H9 (cell line): ENCODE measurements at regions not wholly inside any gene's neighbourhood (a gene's known extent, or its start where the extent isn't known, plus 50 kb on each side); places are given as distances from the start of the nearest gene placed in this dataset.

Source experiments
- DNase-seq: peaks from one replicate; pipeline ENCODE4 v3.0.0-alpha.2; 2017
- H2AFZ ChIP-seq: one replicate; pipeline ENCODE4 v1.6.1; 2013; ENCODE audit warnings: mild to moderate bottlenecking, low read length, control low read depth, moderate library complexity
- H2AK5ac ChIP-seq: 2 replicates; pipeline ENCODE4 v1.6.1; 2013; ENCODE audit warnings: low read length, control low read depth, mixed read lengths; ENCODE audit not compliant: insufficient read length
- H2BK120ac ChIP-seq: one replicate; pipeline ENCODE4 v1.6.1; 2013; ENCODE audit warnings: low read depth, mild to moderate bottlenecking, low read length, control low read depth, inconsistent platforms; ENCODE audit not compliant: poor library complexity, severe bottlenecking
- H2BK12ac ChIP-seq: 2 replicates; pipeline ENCODE4 v1.6.1; 2013; ENCODE audit warnings: low read length, control low read depth, mixed read lengths, low read depth; ENCODE audit not compliant: insufficient read length
- H2BK15ac ChIP-seq: 2 replicates; pipeline ENCODE4 v1.6.1; 2013; ENCODE audit warnings: low read depth, low read length, control low read depth
- H2BK20ac ChIP-seq: one replicate; pipeline ENCODE4 v1.6.1; 2013; ENCODE audit warnings: low read depth, mild to moderate bottlenecking, low read length, control low read depth, inconsistent platforms; ENCODE audit not compliant: poor library complexity, severe bottlenecking
- H2BK5ac ChIP-seq: 2 replicates; pipeline ENCODE4 v1.6.1; 2013; ENCODE audit warnings: low read length, control low read depth, mixed read lengths; ENCODE audit not compliant: insufficient read length
- H3K14ac ChIP-seq: 2 replicates; pipeline ENCODE4 v1.6.1; 2013; ENCODE audit warnings: low read length, control low read depth; ENCODE audit not compliant: insufficient read depth
- H3K18ac ChIP-seq: 2 replicates; pipeline ENCODE4 v1.6.1; 2013; ENCODE audit warnings: low read depth, mild to moderate bottlenecking, mixed read lengths, low read length, control low read depth; ENCODE audit not compliant: insufficient read length
- H3K23ac ChIP-seq: 2 replicates; pipeline ENCODE4 v1.6.1; 2013; ENCODE audit warnings: low read length, control low read depth, mixed read lengths, low read depth; ENCODE audit not compliant: insufficient read length
- H3K23me2 ChIP-seq: 2 replicates; pipeline ENCODE4 v1.6.1; 2013; ENCODE audit warnings: low read depth, mild to moderate bottlenecking, mixed read lengths, low read length, control low read depth; ENCODE audit not compliant: insufficient read length, poor library complexity, severe bottlenecking
- H3K27ac ChIP-seq: 2 replicates; pipeline ENCODE4 v1.5.1; 2013; ENCODE audit warnings: low read length, control low read depth, mixed read lengths, low read depth; ENCODE audit not compliant: insufficient read length
- H3K27me3 ChIP-seq: 2 replicates; pipeline ENCODE4 v1.6.1; 2013; ENCODE audit warnings: low read length, control low read depth, inconsistent platforms; ENCODE audit not compliant: insufficient read depth
- H3K4ac ChIP-seq: 2 replicates; pipeline ENCODE4 v1.6.1; 2013; ENCODE audit warnings: low read depth, mild to moderate bottlenecking, control low read depth, inconsistent platforms, low read length, moderate library complexity
- H3K4me1 ChIP-seq: 2 replicates; pipeline ENCODE4 v1.6.1; 2013; ENCODE audit warnings: low read length, control low read depth, inconsistent platforms; ENCODE audit not compliant: insufficient read depth
- H3K4me2 ChIP-seq: 2 replicates; pipeline ENCODE4 v1.6.1; 2013; ENCODE audit warnings: low read length, control low read depth, mixed read lengths; ENCODE audit not compliant: insufficient read length, insufficient read depth
- H3K56ac ChIP-seq: 2 replicates; pipeline ENCODE4 v1.6.1; 2013; ENCODE audit warnings: low read depth, mild to moderate bottlenecking, mixed read lengths, low read length, control low read depth; ENCODE audit not compliant: insufficient read length
- H3K79me1 ChIP-seq: 2 replicates; pipeline ENCODE4 v1.6.1; 2013; ENCODE audit warnings: low read depth, mild to moderate bottlenecking, moderate library complexity, low read length, control low read depth, inconsistent platforms; ENCODE audit not compliant: insufficient read depth, poor library complexity, severe bottlenecking
- H3K79me2 ChIP-seq: 2 replicates; pipeline ENCODE4 v1.6.1; 2013; ENCODE audit warnings: low read length, control low read depth, inconsistent platforms; ENCODE audit not compliant: insufficient read depth
- H3K9ac ChIP-seq: 2 replicates; pipeline ENCODE4 v1.6.1; 2013; ENCODE audit warnings: low read length, control low read depth, mixed read lengths; ENCODE audit not compliant: insufficient read length; ENCODE audit errors: extremely low read depth
- H3K9me3 ChIP-seq: one replicate; pipeline ENCODE4 v1.6.1; 2013; ENCODE audit warnings: low read depth, low read length, inconsistent platforms; ENCODE audit not compliant: control insufficient read depth
- H3T11ph ChIP-seq: one replicate; pipeline ENCODE4 v1.6.1; 2013; ENCODE audit warnings: mild to moderate bottlenecking, low read length, control low read depth, inconsistent platforms
- H4K20me1 ChIP-seq: one replicate; pipeline ENCODE4 v1.6.1; 2013; ENCODE audit not compliant: control insufficient read depth, insufficient read length, insufficient read depth
- H4K5ac ChIP-seq: 2 replicates; pipeline ENCODE4 v1.6.1; 2013; ENCODE audit warnings: low read depth, mild to moderate bottlenecking, mixed read lengths, low read length, control low read depth; ENCODE audit not compliant: insufficient read length
- H4K8ac ChIP-seq: replicated peaks from 2 replicates; pipeline ENCODE4 v1.6.1; 2013; ENCODE audit warnings: low read length, control low read depth, mixed read lengths, low read depth; ENCODE audit not compliant: insufficient read length
- H4K91ac ChIP-seq: 2 replicates; pipeline ENCODE4 v1.6.1; 2013; ENCODE audit warnings: low read depth, mild to moderate bottlenecking, moderate library complexity, mixed read lengths, low read length, control low read depth; ENCODE audit not compliant: insufficient read length
- H3K27ac Mint-ChIP-seq, 3 experiments: 2 replicates in 2 of 3; 3 replicates in 1 of 3; pipeline ENCODE4 v1.8.0; 2020 to 2021; ENCODE audit warnings: mixed read lengths in 3 of 3, mild to moderate bottlenecking in 1 of 3, moderate library complexity in 1 of 3
- H3K27me3 Mint-ChIP-seq: 2 replicates; pipeline ENCODE4 v1.8.0; 2021; ENCODE audit warnings: low read depth, mild to moderate bottlenecking, moderate library complexity, mixed read lengths
- H3K36me3 Mint-ChIP-seq, 3 experiments: 2 replicates in 2 of 3; 3 replicates in 1 of 3; pipeline ENCODE4 v1.8.0; 2020 to 2021; ENCODE audit warnings: low read depth in 3 of 3, mixed read lengths in 3 of 3; ENCODE audit not compliant: insufficient read depth in 1 of 3
- H3K4me1 Mint-ChIP-seq, 2 experiments: 2 replicates each; pipeline ENCODE4 v1.8.0; 2020; ENCODE audit warnings: mixed read lengths in 2 of 2
- H3K4me3 Mint-ChIP-seq, 2 experiments: 2 replicates in 1 of 2; 3 replicates in 1 of 2; pipeline ENCODE4 v1.8.0; 2020 to 2021; ENCODE audit warnings: mild to moderate bottlenecking in 2 of 2, mixed read lengths in 2 of 2, moderate library complexity in 1 of 2
- H3K9me3 Mint-ChIP-seq, 2 experiments: 2 replicates in 1 of 2; 3 replicates in 1 of 2; pipeline ENCODE4 v1.8.0; 2020; ENCODE audit warnings: mild to moderate bottlenecking in 2 of 2, mixed read lengths in 2 of 2, moderate library complexity in 1 of 2
- CTCF ChIP-seq: fragments of 200-600 bp; sonication (generic); conservative IDR thresholded peaks from 3 replicates; pipeline ENCODE4 v1.8.0; 2021; ENCODE audit warnings: antibody characterized with exemption, mild to moderate bottlenecking
- WGBS: extraction: QIAGEN DNeasy Blood & Tissue Kit; methylation state at CpG from one replicate; pipeline ENCODE4 v1.1.7; 2013; ENCODE audit warnings: missing lambda C conversion rate, low lambda C conversion rate, mixed read lengths; ENCODE audit not compliant: insufficient read length; ENCODE audit errors: extremely low coverage; 5-methylcytosine and 5-hydroxymethylcytosine counted together

GRCh38 chrX:33379839-33380238 lies 168.5 kb upstream of the DMD start:
- Histone ChIP-seq H2BK20ac (no peak overlapping the region), H3K79me1 (no peaks in the 10 kb centered on the region), H3K9me3 (no peaks in the 10 kb centered on the region), H3T11ph (no peak overlapping the region), H3K14ac (no peak overlapping the region), H2BK120ac (no peak overlapping the region), H3K23me2 (no peaks in the 10 kb centered on the region), H2BK5ac (no peak overlapping the region), H3K23ac (no peak overlapping the region), H3K18ac (no peak overlapping the region), H4K20me1 (no peaks in the 10 kb centered on the region), H3K4me2 (no peak overlapping the region), H2BK15ac (no peak overlapping the region), H3K56ac (no peak overlapping the region), H3K27ac (no peak overlapping the region), H2AFZ (no peak overlapping the region), H3K9ac (no peak overlapping the region), H4K91ac (no peak overlapping the region), H2BK12ac (no peak overlapping the region), H3K4ac (no peak overlapping the region), H3K4me1 (no peaks in the 10 kb centered on the region), H4K5ac (no peak overlapping the region), H4K8ac (no peak overlapping the region), H2AK5ac (no peak overlapping the region), H3K79me2 (no peaks in the 10 kb centered on the region), H3K27me3 (no peaks in the 10 kb centered on the region)
- Mint-ChIP-seq H3K4me1 (no peaks in the 10 kb centered on the region), H3K27me3 (no peaks in the 10 kb centered on the region), H3K4me3 (no peak overlapping the region), H3K36me3 (no peaks in the 10 kb centered on the region), H3K9me3 (peaks cover 0 to 24% of the 10 kb centered on the region in 2 experiments; a peak in 3 of 5 replicates), H3K27ac (no peak overlapping the region)
- no CpG with 5 or more reads among the region's 4 CpGs for WGBS
- no peak for TF ChIP-seq CTCF
- no peak for DNase-seq
